ENCODE measurements at regions not wholly inside any gene's neighbourhood (a gene's known extent, or its start where the extent isn't known, plus 50 kb on each side); places are given as distances from the start of the nearest gene placed in this dataset.
"Not testable (repeated sequence)": the region's sequence is repeated elsewhere in the genome, so short reads cannot be mapped to it uniquely, and the experiment has no call there.

- no peak for DNase-seq (ENCODE audit: low read depth in 1 of 2, low spot score in 1 of 2)
Observed at GRCh38 chr11:37468344-37468743, 870.3 kb upstream of the RAG2 start.

- DNase-seq (ENCODE audit: low read depth in 1 of 2, low spot score in 1 of 2), result no peak
Observed at GRCh38 chr11:37465221-37465620, 867.2 kb upstream of the RAG2 start.

GRCh38 chr11:37459456-37459855, 861.4 kb upstream of the RAG2 start:
- no peak for DNase-seq (ENCODE audit: low read depth in 1 of 2, low spot score in 1 of 2)

- DNase-seq (ENCODE audit: low read depth in 1 of 2, low spot score in 1 of 2), result no peak
Observed at GRCh38 chr11:37456746-37457145, 858.7 kb upstream of the RAG2 start.

GRCh38 chr11:37451903-37452302, 853.9 kb upstream of the RAG2 start:
- no peak for DNase-seq (ENCODE audit: low read depth in 1 of 2, low spot score in 1 of 2)

- no peak for DNase-seq (ENCODE audit: low read depth in 1 of 2, low spot score in 1 of 2)
Observed at GRCh38 chr11:37450613-37451012, 852.6 kb upstream of the RAG2 start.

GRCh38 chr11:37449146-37449545, 851.1 kb upstream of the RAG2 start:
- DNase-seq (ENCODE audit: low read depth in 1 of 2, low spot score in 1 of 2), result no peak

- DNase-seq (ENCODE audit: low read depth in 1 of 2, low spot score in 1 of 2), result no peak
Observed at GRCh38 chr11:37442576-37442975, 844.5 kb upstream of the RAG2 start.

GRCh38 chr11:37431633-37432230, 833.7 kb upstream of the RAG2 start:
- not testable (repeated sequence) for DNase-seq (ENCODE audit: low read depth in 1 of 2, low spot score in 1 of 2)

- DNase-seq (ENCODE audit: low read depth in 1 of 2, low spot score in 1 of 2), result not testable (repeated sequence)
Observed at GRCh38 chr11:37430966-37431632, 833.1 kb upstream of the RAG2 start.

- no peak for DNase-seq (ENCODE audit: low read depth in 1 of 2, low spot score in 1 of 2)
Observed at GRCh38 chr11:37422511-37422910, 824.5 kb upstream of the RAG2 start.

- DNase-seq (ENCODE audit: low read depth in 1 of 2, low spot score in 1 of 2), result no peak
Observed at GRCh38 chr11:37411289-37411688, 813.3 kb upstream of the RAG2 start.

GRCh38 chr11:37409124-37409523, 811.1 kb upstream of the RAG2 start:
- DNase-seq (ENCODE audit: low read depth in 1 of 2, low spot score in 1 of 2), result no peak

- DNase-seq (ENCODE audit: low read depth in 1 of 2, low spot score in 1 of 2), result no peak
Observed at GRCh38 chr11:37407461-37407860, 809.4 kb upstream of the RAG2 start.

GRCh38 chr11:37406651-37407050, 808.6 kb upstream of the RAG2 start:
- DNase-seq (ENCODE audit: low read depth in 1 of 2, low spot score in 1 of 2), result no peak

- DNase-seq (ENCODE audit: low read depth in 1 of 2, low spot score in 1 of 2), result no peak
Observed at GRCh38 chr11:37404231-37404630, 806.2 kb upstream of the RAG2 start.

GRCh38 chr11:37402663-37403062, 804.6 kb upstream of the RAG2 start:
- DNase-seq (ENCODE audit: low read depth in 1 of 2, low spot score in 1 of 2), result no peak

GRCh38 chr11:37394236-37394870, 796.3 kb upstream of the RAG2 start:
- DNase-seq (ENCODE audit: low read depth in 1 of 2, low spot score in 1 of 2), result no peak

- DNase-seq (ENCODE audit: low read depth in 1 of 2, low spot score in 1 of 2), result no peak
Observed at GRCh38 chr11:37391615-37392014, 793.6 kb upstream of the RAG2 start.

GRCh38 chr11:37390576-37391083, 792.6 kb upstream of the RAG2 start:
- DNase-seq (ENCODE audit: low read depth in 1 of 2, low spot score in 1 of 2), result no peak

- no peak for DNase-seq (ENCODE audit: low read depth in 1 of 2, low spot score in 1 of 2)
Observed at GRCh38 chr11:37378958-37379357, 780.9 kb upstream of the RAG2 start.

GRCh38 chr11:37372667-37373066, 774.6 kb upstream of the RAG2 start:
- no peak for DNase-seq (ENCODE audit: low read depth in 1 of 2, low spot score in 1 of 2)

All from stimulated activated CD4-positive, alpha-beta T cell treated with anti-CD3 and anti-CD28 coated beads, Interleukin-15, amount 100 ng/mL, for 1 hour (primary cell).